ENCODE measurements at regions not wholly inside any gene's neighbourhood (a gene's known extent, or its start where the extent isn't known, plus 50 kb on each side); places are given as distances from the start of the nearest gene placed in this dataset.

GRCh38 chr9:2425676-2426075 is 195.9 kb upstream of the VLDLR start:
- TF ChIP-seq EZH2 (IDR thresholded peaks at IDR 0.05; ENCODE audit: insufficient read depth, poor library complexity, severe bottlenecking) (no peak), EZH2phosphoT487 (IDR thresholded peaks at IDR 0.05; ENCODE audit: insufficient read depth, low read depth) (no peak)

All from GM23248 (cell line).